HepG2 (cell line): ENCODE measurements at regions not wholly inside any gene's neighbourhood (a gene's known extent, or its start where the extent isn't known, plus 50 kb on each side); places are given as distances from the start of the nearest gene placed in this dataset.

ENCODE experiments used
- ATAC-seq: fragments of 200-7000 bp; cut with Tn5 transposase; 3 replicates; pipeline ENCODE4 v1.9.1; 2020; ENCODE audit warnings: mild to moderate bottlenecking, moderate library complexity
- BruUV-seq: library from RNA; stranded (reverse); fragments of 400-500 nt; replicated peaks from 2 replicates; lab custom pipeline; 2021; lab: Mats Ljungman, UMichigan
- CTCF ChIA-PET: fragments of 300-600 bp; formaldehyde crosslinking; extraction: SDS; loops from one replicate; lab custom pipeline; 2021; ENCODE audit warnings: low total read pairs, inconsistent platforms, low intra/inter-chr PET ratio; lab: Yijun Ruan, JAX
- POLR2A ChIA-PET: fragments of 350-600 bp; sonication (Branson Sonifier 250); formaldehyde crosslinking; loops from one replicate; lab custom pipeline; 2020; ENCODE audit warnings: antibody characterized with exemption, inconsistent platforms; lab: Yijun Ruan, JAX
- DNase-seq: peaks from one replicate; pipeline ENCODE4 v3.0.0-alpha.2; 2015; ENCODE audit warnings: low spot score
- FAIRE-seq: peaks from 3 replicates; lab custom pipeline; 2011; peaks lifted over from hg19 to GRCh38; lab: Jason Lieb, UNC
- H2AFZ ChIP-seq: one replicate; pipeline ENCODE4 v1.6.1; 2011; ENCODE audit warnings: low read length, inconsistent platforms
- H3K27ac ChIP-seq: fragments of 300-600 bp; 3 replicates; pipeline ENCODE4 v1.8.0; 2011; ENCODE audit warnings: mixed run types, mild to moderate bottlenecking, mixed read lengths, low read length, inconsistent platforms; ENCODE audit not compliant: insufficient read depth; ENCODE audit errors: extremely low read length
- H3K27me3 ChIP-seq, 2 experiments: fragments of 200-600 bp in 1 of 2; 2 replicates in 1 of 2; 3 replicates in 1 of 2; pipeline versions ENCODE4 v1.6.0 to v1.8.0; 2011; ENCODE audit warnings: low read length in 2 of 2, mild to moderate bottlenecking in 2 of 2, moderate library complexity in 2 of 2, inconsistent platforms in 1 of 2; ENCODE audit not compliant: insufficient read depth in 2 of 2, control insufficient read depth in 1 of 2
- H3K36me3 ChIP-seq, 2 experiments: fragments of 200-600 bp in 1 of 2; replicated peaks in 1 of 2; 2 replicates in 1 of 2; 3 replicates in 1 of 2; pipeline versions ENCODE4 v1.5.1 to v1.8.0; 2011; ENCODE audit warnings: low read length in 2 of 2, inconsistent platforms in 1 of 2; ENCODE audit not compliant: insufficient read depth in 2 of 2, control insufficient read depth in 1 of 2
- H3K4me1 ChIP-seq: 2 replicates; pipeline ENCODE4 v1.5.1; 2012; ENCODE audit warnings: low read length, inconsistent platforms; ENCODE audit not compliant: insufficient read depth
- H3K4me2 ChIP-seq: 2 replicates; pipeline ENCODE4 v1.6.0; 2011; ENCODE audit warnings: low read depth, low read length, inconsistent platforms
- H3K4me3 ChIP-seq, 3 experiments: fragments of 200-600 bp in 1 of 3; sonication (generic), shearing (Covaris generic) in 1 of 3; replicated peaks in 1 of 3; 2 replicates each; pipeline ENCODE4 v1.5.1; 2011 to 2016; ENCODE audit warnings: low read length in 3 of 3, inconsistent platforms in 2 of 3, low read depth in 2 of 3, mild to moderate bottlenecking in 2 of 3, control low read depth in 1 of 3, mixed read lengths in 1 of 3; ENCODE audit not compliant: insufficient read depth in 1 of 3
- H3K79me2 ChIP-seq: one replicate; pipeline ENCODE4 v1.6.1; 2011; ENCODE audit warnings: low read length, inconsistent platforms; ENCODE audit not compliant: insufficient read depth
- H3K9ac ChIP-seq: 2 replicates; pipeline ENCODE4 v1.6.0; 2011; ENCODE audit warnings: mild to moderate bottlenecking, low read depth, low read length, inconsistent platforms; ENCODE audit not compliant: insufficient read depth
- H3K9me3 ChIP-seq: 2 replicates; pipeline ENCODE4 v1.5.1; 2012; ENCODE audit warnings: mild to moderate bottlenecking, low read length
- H4K20me1 ChIP-seq: 2 replicates; pipeline ENCODE4 v1.6.0; 2011; ENCODE audit warnings: inconsistent platforms, mild to moderate bottlenecking, low read length, moderate library complexity; ENCODE audit not compliant: insufficient read depth
- AKAP8 ChIP-seq: sonication (generic); formaldehyde crosslinking; IDR thresholded peaks from 2 replicates; pipeline ENCODE4 v1.5.1; 2020; ENCODE audit warnings: mild to moderate bottlenecking, missing genetic modification reagents
- HHEX ChIP-seq: IDR thresholded peaks from 2 replicates; pipeline ENCODE4 v1.6.1; 2016; ENCODE audit warnings: control low read depth
- HOXA9 ChIP-seq: sonication (generic); formaldehyde crosslinking; IDR thresholded peaks from 2 replicates; pipeline ENCODE4 v1.8.1; 2022; ENCODE audit warnings: missing genetic modification reagents, mild to moderate bottlenecking, moderate library complexity, borderline replicate concordance
- JARID2 ChIP-seq: sonication (generic); formaldehyde crosslinking; IDR thresholded peaks from 2 replicates; pipeline ENCODE4 v1.8.1; 2023; ENCODE audit warnings: missing genetic modification reagents, inconsistent platforms; ENCODE audit not compliant: insufficient replicate concordance
- MED13 ChIP-seq: sonication (generic); formaldehyde crosslinking; IDR thresholded peaks from 2 replicates; pipeline ENCODE4 v1.5.0; 2020; ENCODE audit warnings: missing genetic modification reagents
- THAP11 ChIP-seq: IDR thresholded peaks from 2 replicates; pipeline ENCODE4 v1.6.1; 2016; ENCODE audit warnings: missing biosample characterization, missing genetic modification reagents
- YEATS4 ChIP-seq: sonication (generic); formaldehyde crosslinking; IDR thresholded peaks from 2 replicates; pipeline ENCODE4 v1.4.0; 2020; ENCODE audit warnings: missing genetic modification reagents, borderline replicate concordance
- ZNF383 ChIP-seq: sonication (generic); formaldehyde crosslinking; IDR thresholded peaks from 2 replicates; pipeline ENCODE4 v1.4.0; 2020; ENCODE audit warnings: missing genetic modification reagents, mild to moderate bottlenecking, borderline replicate concordance
- ZNF746 ChIP-seq: sonication (generic); formaldehyde crosslinking; IDR thresholded peaks from 2 replicates; pipeline ENCODE4 v1.8.0; 2022; ENCODE audit warnings: mild to moderate bottlenecking, missing genetic modification reagents
- ZSCAN29 ChIP-seq: sonication (generic); formaldehyde crosslinking; conservative IDR thresholded peaks from 2 replicates; pipeline ENCODE4 v1.4.0; 2020; ENCODE audit warnings: mild to moderate bottlenecking, missing genetic modification reagents
- WGBS: methylation state at CpG from one replicate; pipeline ENCODE4 v1.1.6; 2017; ENCODE audit warnings: low lambda C conversion rate; 5-methylcytosine and 5-hydroxymethylcytosine counted together
- in situ Hi-C: cut with HindIII; loops from 2 replicates; pipeline ENCODE4 v1.10.0; 2017; ENCODE audit warnings: low pct_unique_long_range_greater_than_20kb; ENCODE audit not compliant: extremely low pct_ligation_motif_present
- intact Hi-C: fragments of 100-400 bp; cut with micrococcal nuclease; formaldehyde crosslinking; loops from one replicate; pipeline ENCODE4 v1.10.0; 2022; ENCODE audit not compliant: unreplicated experiment
- TF ChIP-seq, protein P1 (sequence below): fragments of 450-650 bp; IDR thresholded peaks from 2 replicates; pipeline ENCODE4 v1.6.1; 2017
- TF ChIP-seq, protein P2 (sequence below): IDR thresholded peaks from 2 replicates; pipeline ENCODE4 v1.6.1; 2012; ENCODE audit warnings: low read length, improper control_type of control experiment
- TF ChIP-seq, protein P3 (sequence below): sonication (generic); formaldehyde crosslinking; IDR thresholded peaks from 2 replicates; pipeline ENCODE4 v1.5.0; 2020; ENCODE audit warnings: missing genetic modification reagents, mild to moderate bottlenecking, borderline replicate concordance

DNA sequence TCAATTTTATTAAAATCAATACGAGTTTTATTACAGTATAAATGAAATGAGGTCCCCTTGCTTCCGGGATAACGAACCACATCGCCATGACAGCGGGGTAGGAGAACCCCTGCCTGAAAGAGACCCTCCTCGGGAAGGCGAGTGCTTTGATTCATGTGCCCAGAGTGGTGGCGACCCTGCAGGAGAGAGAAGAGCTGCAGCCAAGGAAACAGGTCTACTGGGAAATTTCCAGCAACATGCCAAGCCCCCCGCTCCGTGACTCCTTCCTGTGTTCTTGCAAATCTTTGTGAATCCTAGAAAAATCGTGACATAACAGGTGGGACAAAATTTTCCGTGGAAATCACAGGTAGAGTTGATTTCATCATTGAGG lies 162.5 kb downstream of the WSCD1 start:
- Histone ChIP-seq H3K9me3 (no peaks in the 10 kb centered on the region), H3K27me3 (peaks cover 2 to 21% of the 10 kb centered on the region in 2 experiments; a peak in 3 of 5 replicates), H2AFZ (no peak overlapping the region), H3K9ac (no peak overlapping the region), H3K4me1 (no peaks in the 10 kb centered on the region), H3K4me2 (no peak overlapping the region), H3K36me3 (no peaks in the 10 kb centered on the region), H3K79me2 (no peaks in the 10 kb centered on the region), H4K20me1 (no peaks in the 10 kb centered on the region), H3K4me3 (no peak overlapping the region), H3K27ac (no peak overlapping the region)
- WGBS, result 6% methylated on average over 12 of the region's 12 CpGs
- FAIRE-seq, result no peak
- no peak for ATAC-seq
- ChIA-PET POLR2A (no interaction called here), CTCF (no interaction called here)
- TF ChIP-seq AKAP8 (no peak), ZNF746 (CRISPR knock-in tag) (no peak), HOXA9 (CRISPR knock-in tag) (no peak), THAP11 (no peak), JARID2 (CRISPR knock-in tag) (no peak), YEATS4 (CRISPR knock-in tag) (no peak), HHEX (no peak), ZSCAN29 (CRISPR knock-in tag) (no peak), MED13 (CRISPR knock-in tag) (no peak), ZNF383 (CRISPR knock-in tag) (no peak)
- TF ChIP-seq, protein P1, sequence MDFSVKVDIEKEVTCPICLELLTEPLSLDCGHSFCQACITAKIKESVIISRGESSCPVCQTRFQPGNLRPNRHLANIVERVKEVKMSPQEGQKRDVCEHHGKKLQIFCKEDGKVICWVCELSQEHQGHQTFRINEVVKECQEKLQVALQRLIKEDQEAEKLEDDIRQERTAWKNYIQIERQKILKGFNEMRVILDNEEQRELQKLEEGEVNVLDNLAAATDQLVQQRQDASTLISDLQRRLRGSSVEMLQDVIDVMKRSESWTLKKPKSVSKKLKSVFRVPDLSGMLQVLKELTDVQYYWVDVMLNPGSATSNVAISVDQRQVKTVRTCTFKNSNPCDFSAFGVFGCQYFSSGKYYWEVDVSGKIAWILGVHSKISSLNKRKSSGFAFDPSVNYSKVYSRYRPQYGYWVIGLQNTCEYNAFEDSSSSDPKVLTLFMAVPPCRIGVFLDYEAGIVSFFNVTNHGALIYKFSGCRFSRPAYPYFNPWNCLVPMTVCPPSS, result no peak
- TF ChIP-seq, protein P2, sequence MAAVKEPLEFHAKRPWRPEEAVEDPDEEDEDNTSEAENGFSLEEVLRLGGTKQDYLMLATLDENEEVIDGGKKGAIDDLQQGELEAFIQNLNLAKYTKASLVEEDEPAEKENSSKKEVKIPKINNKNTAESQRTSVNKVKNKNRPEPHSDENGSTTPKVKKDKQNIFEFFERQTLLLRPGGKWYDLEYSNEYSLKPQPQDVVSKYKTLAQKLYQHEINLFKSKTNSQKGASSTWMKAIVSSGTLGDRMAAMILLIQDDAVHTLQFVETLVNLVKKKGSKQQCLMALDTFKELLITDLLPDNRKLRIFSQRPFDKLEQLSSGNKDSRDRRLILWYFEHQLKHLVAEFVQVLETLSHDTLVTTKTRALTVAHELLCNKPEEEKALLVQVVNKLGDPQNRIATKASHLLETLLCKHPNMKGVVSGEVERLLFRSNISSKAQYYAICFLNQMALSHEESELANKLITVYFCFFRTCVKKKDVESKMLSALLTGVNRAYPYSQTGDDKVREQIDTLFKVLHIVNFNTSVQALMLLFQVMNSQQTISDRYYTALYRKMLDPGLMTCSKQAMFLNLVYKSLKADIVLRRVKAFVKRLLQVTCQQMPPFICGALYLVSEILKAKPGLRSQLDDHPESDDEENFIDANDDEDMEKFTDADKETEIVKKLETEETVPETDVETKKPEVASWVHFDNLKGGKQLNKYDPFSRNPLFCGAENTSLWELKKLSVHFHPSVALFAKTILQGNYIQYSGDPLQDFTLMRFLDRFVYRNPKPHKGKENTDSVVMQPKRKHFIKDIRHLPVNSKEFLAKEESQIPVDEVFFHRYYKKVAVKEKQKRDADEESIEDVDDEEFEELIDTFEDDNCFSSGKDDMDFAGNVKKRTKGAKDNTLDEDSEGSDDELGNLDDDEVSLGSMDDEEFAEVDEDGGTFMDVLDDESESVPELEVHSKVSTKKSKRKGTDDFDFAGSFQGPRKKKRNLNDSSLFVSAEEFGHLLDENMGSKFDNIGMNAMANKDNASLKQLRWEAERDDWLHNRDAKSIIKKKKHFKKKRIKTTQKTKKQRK, result no peak
- TF ChIP-seq, protein P3, sequence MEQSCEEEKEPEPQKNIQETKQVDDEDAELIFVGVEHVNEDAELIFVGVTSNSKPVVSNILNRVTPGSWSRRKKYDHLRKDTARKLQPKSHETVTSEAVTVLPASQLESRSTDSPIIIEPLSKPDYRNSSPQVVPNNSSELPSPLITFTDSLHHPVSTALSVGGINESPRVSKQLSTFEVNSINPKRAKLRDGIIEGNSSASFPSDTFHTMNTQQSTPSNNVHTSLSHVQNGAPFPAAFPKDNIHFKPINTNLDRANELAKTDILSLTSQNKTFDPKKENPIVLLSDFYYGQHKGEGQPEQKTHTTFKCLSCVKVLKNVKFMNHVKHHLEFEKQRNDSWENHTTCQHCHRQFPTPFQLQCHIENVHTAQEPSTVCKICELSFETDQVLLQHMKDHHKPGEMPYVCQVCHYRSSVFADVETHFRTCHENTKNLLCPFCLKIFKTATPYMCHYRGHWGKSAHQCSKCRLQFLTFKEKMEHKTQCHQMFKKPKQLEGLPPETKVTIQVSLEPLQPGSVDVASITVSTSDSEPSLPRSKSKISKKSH, result no peak
- intact Hi-C loops (no loop called here), in situ Hi-C loops (no loop called here)
- BruUV-seq, result no TSS peak
- DNase-seq, result no peak
